ENCODE measurements at regions not wholly inside any gene's neighbourhood (a gene's known extent, or its start where the extent isn't known, plus 50 kb on each side); places are given as distances from the start of the nearest gene placed in this dataset.
"Not testable (repeated sequence)": the region's sequence is repeated elsewhere in the genome, so short reads cannot be mapped to it uniquely, and the experiment has no call there.

- no peak for DNase-seq (ENCODE audit: low spot score)
Measured at GRCh38 chrX:39688576-39689375, 409.0 kb downstream of the BCOR start.

- DNase-seq (ENCODE audit: low spot score): no peak
Measured at GRCh38 chrX:39689376-39690104, 408.2 kb downstream of the BCOR start.

GRCh38 chrX:39690541-39691415 is 407.0 kb downstream of the BCOR start:
- no peak for DNase-seq (ENCODE audit: low spot score)

- no peak for DNase-seq (ENCODE audit: low spot score)
Measured at GRCh38 chrX:39691724-39692123, 406.0 kb downstream of the BCOR start.

- DNase-seq (ENCODE audit: low spot score): no peak
Measured at GRCh38 chrX:39692796-39693195, 405.0 kb downstream of the BCOR start.

GRCh38 chrX:39693298-39693697 is 404.5 kb downstream of the BCOR start:
- DNase-seq (ENCODE audit: low spot score): no peak

- not testable (repeated sequence) for DNase-seq (ENCODE audit: low spot score)
Measured at GRCh38 chrX:39702636-39703035, 395.1 kb downstream of the BCOR start.

- no peak for DNase-seq (ENCODE audit: low spot score)
Measured at GRCh38 chrX:39703307-39703706, 394.5 kb downstream of the BCOR start.

- DNase-seq (ENCODE audit: low spot score): no peak
Measured at GRCh38 chrX:39704590-39704989, 393.2 kb downstream of the BCOR start.

GRCh38 chrX:39705290-39705689 is 392.5 kb downstream of the BCOR start:
- no peak for DNase-seq (ENCODE audit: low spot score)

- no peak for DNase-seq (ENCODE audit: low spot score)
Measured at GRCh38 chrX:39709364-39709763, 388.4 kb downstream of the BCOR start.

- no peak for DNase-seq (ENCODE audit: low spot score)
Measured at GRCh38 chrX:39709812-39710211, 387.9 kb downstream of the BCOR start.

- no peak for DNase-seq (ENCODE audit: low spot score)
Measured at GRCh38 chrX:39710776-39711175, 387.0 kb downstream of the BCOR start.

- no peak for DNase-seq (ENCODE audit: low spot score)
Measured at GRCh38 chrX:39714471-39714870, 383.3 kb downstream of the BCOR start.

- DNase-seq (ENCODE audit: low spot score): no peak
Measured at GRCh38 chrX:39716401-39716800, 381.4 kb downstream of the BCOR start.

GRCh38 chrX:39716802-39717540 is 380.8 kb downstream of the BCOR start:
- no peak for DNase-seq (ENCODE audit: low spot score)

- no peak for DNase-seq (ENCODE audit: low spot score)
Measured at GRCh38 chrX:39718981-39719380, 378.8 kb downstream of the BCOR start.

- DNase-seq (ENCODE audit: low spot score): no peak
Measured at GRCh38 chrX:39720945-39721344, 376.8 kb downstream of the BCOR start.

GRCh38 chrX:39721566-39722279 is 376.0 kb downstream of the BCOR start:
- DNase-seq (ENCODE audit: low spot score): no peak

GRCh38 chrX:39724544-39724943 is 373.2 kb downstream of the BCOR start:
- no peak for DNase-seq (ENCODE audit: low spot score)
